Endothelial cell of umbilical vein (primary cell): ENCODE measurements at regions not wholly inside any gene's neighbourhood (a gene's known extent, or its start where the extent isn't known, plus 50 kb on each side); places are given as distances from the start of the nearest gene placed in this dataset.

Experiments
- BruUV-seq: library from RNA; stranded (reverse); fragments of 400-500 nt; replicated peaks from 2 replicates; lab custom pipeline; 2021; lab: Mats Ljungman, UMichigan
- CTCF ChIA-PET: fragments of 300-600, 350-600 bp; sonication (Branson Sonifier 250); formaldehyde crosslinking; loops from one replicate; lab custom pipeline; 2021; ENCODE audit warnings: antibody characterized with exemption, inconsistent platforms; lab: Charles Lee
- POLR2A ChIA-PET: fragments of 300-600, 350-600 bp; sonication (Branson Sonifier 250); formaldehyde crosslinking; loops from one replicate; lab custom pipeline; 2021; ENCODE audit warnings: antibody characterized with exemption, inconsistent platforms; lab: Charles Lee
- DNase-seq: peaks from one replicate; pipeline ENCODE4 v3.0.0-alpha.2; 2011; ENCODE audit warnings: low read depth, low spot score
- FAIRE-seq: peaks from 2 replicates; lab custom pipeline; 2011; peaks lifted over from hg19 to GRCh38; lab: Jason Lieb, UNC
- H2AFZ ChIP-seq: 2 replicates; pipeline ENCODE4 v1.6.0; 2012; ENCODE audit warnings: low read depth, low read length, control low read depth, inconsistent platforms
- H3K27ac ChIP-seq: 2 replicates; pipeline ENCODE4 v1.5.1; 2011; ENCODE audit warnings: low read depth, mild to moderate bottlenecking, control low read depth, low read length, moderate library complexity; ENCODE audit not compliant: insufficient read depth
- H3K27me3 ChIP-seq, 2 experiments: 2 replicates each; pipeline versions ENCODE4 v1.6.0 to v1.6.1; 2011; ENCODE audit warnings: low read length in 2 of 2, mixed read lengths in 1 of 2; ENCODE audit not compliant: control insufficient read depth in 2 of 2, insufficient read depth in 2 of 2
- H3K36me3 ChIP-seq, 2 experiments: 2 replicates in 1 of 2; 3 replicates in 1 of 2; pipeline ENCODE4 v1.5.1; 2011; ENCODE audit warnings: low read length in 2 of 2, mild to moderate bottlenecking in 1 of 2, moderate library complexity in 1 of 2; ENCODE audit not compliant: control insufficient read depth in 2 of 2, insufficient read depth in 2 of 2; ENCODE audit errors: extremely low read depth in 1 of 2
- H3K4me1 ChIP-seq: 3 replicates; pipeline ENCODE4 v1.5.1; 2011; ENCODE audit warnings: mild to moderate bottlenecking, low read length; ENCODE audit not compliant: control insufficient read depth, insufficient read depth; ENCODE audit errors: extremely low read depth
- H3K4me2 ChIP-seq: 2 replicates; pipeline ENCODE4 v1.6.1; 2011; ENCODE audit warnings: low read length, control low read depth, mixed read lengths; ENCODE audit not compliant: insufficient read depth
- H3K4me3 ChIP-seq, 3 experiments: fragments of 200-600 bp in 1 of 3; sonication (generic), shearing (Covaris generic) in 1 of 3; replicated peaks in 1 of 3; 2 replicates each; pipeline ENCODE4 v1.5.1; 2011 to 2016; ENCODE audit warnings: control low read depth in 3 of 3, low read length in 3 of 3, mild to moderate bottlenecking in 2 of 3, inconsistent platforms in 1 of 3, low read depth in 1 of 3, moderate library complexity in 1 of 3; ENCODE audit not compliant: insufficient read depth in 1 of 3
- H3K79me2 ChIP-seq: 2 replicates; pipeline ENCODE4 v1.6.0; 2012; ENCODE audit warnings: low read length, inconsistent platforms; ENCODE audit not compliant: control insufficient read depth, insufficient read depth
- H3K9ac ChIP-seq: replicated peaks from 2 replicates; pipeline ENCODE3; 2011; ENCODE audit warnings: low read length, control low read depth; ENCODE audit not compliant: insufficient read depth; ENCODE audit errors: extremely low read depth
- H3K9me1 ChIP-seq: replicated peaks from 3 replicates; pipeline ENCODE4 v1.6.0; 2011; ENCODE audit warnings: mild to moderate bottlenecking, low read length; ENCODE audit not compliant: control insufficient read depth, insufficient read depth; ENCODE audit errors: extremely low read depth
- H3K9me3 ChIP-seq: replicated peaks from 2 replicates; pipeline ENCODE4 v1.5.1; 2012; ENCODE audit warnings: low read length, inconsistent platforms; ENCODE audit not compliant: control insufficient read depth, insufficient read depth
- H4K20me1 ChIP-seq: replicated peaks from 2 replicates; pipeline ENCODE3; 2011; ENCODE audit warnings: mild to moderate bottlenecking, low read length; ENCODE audit not compliant: control insufficient read depth, insufficient read depth; ENCODE audit errors: extremely low read depth
- CTCF ChIP-seq, 2 donors: IDR thresholded peaks; 1 replicate in 1 of 2; 2 replicates in 1 of 2; pipeline ENCODE4 v1.5.1; 2011; ENCODE audit warnings: low read length in 2 of 2, mild to moderate bottlenecking in 2 of 2, moderate library complexity in 2 of 2, control low read depth in 1 of 2, inconsistent platforms in 1 of 2, low read depth in 1 of 2; ENCODE audit not compliant: insufficient read depth in 1 of 2; ENCODE audit errors: extremely low read depth in 1 of 2
- EZH2 ChIP-seq: IDR thresholded peaks from 2 replicates; pipeline ENCODE4 v1.6.1; 2012; ENCODE audit warnings: borderline replicate concordance, low read depth, mild to moderate bottlenecking, moderate library complexity, low read length, inconsistent platforms; ENCODE audit not compliant: severe bottlenecking
- FOS ChIP-seq: IDR thresholded peaks from 2 replicates; pipeline ENCODE4 v1.6.1; 2011; ENCODE audit warnings: mild to moderate bottlenecking, low read length, moderate library complexity, borderline replicate concordance; ENCODE audit not compliant: insufficient read depth
- GATA2 ChIP-seq: IDR thresholded peaks from 2 replicates; pipeline ENCODE4 v1.7.0; 2011; ENCODE audit warnings: low read depth, mild to moderate bottlenecking, moderate library complexity, mixed read lengths, low read length; ENCODE audit not compliant: insufficient read length, insufficient read depth
- JUN ChIP-seq: IDR thresholded peaks from 2 replicates; pipeline ENCODE4 v1.6.1; 2011; ENCODE audit warnings: borderline replicate concordance, low read depth; ENCODE audit not compliant: insufficient read length, insufficient read depth
- MAX ChIP-seq: IDR thresholded peaks from 2 replicates; pipeline ENCODE4 v1.6.1; 2011; ENCODE audit not compliant: insufficient read depth, insufficient read length
- MYC ChIP-seq: IDR thresholded peaks from one replicate; pipeline ENCODE4 v1.6.1; 2011; ENCODE audit warnings: mild to moderate bottlenecking, low read depth, low read length
- POLR2A ChIP-seq: IDR thresholded peaks from 2 replicates; pipeline ENCODE4 v1.6.1; 2012; ENCODE audit warnings: low read depth, mild to moderate bottlenecking, control low read depth, low read length
- POLR2AphosphoS5 ChIP-seq: IDR thresholded peaks from 2 replicates; pipeline ENCODE4 v1.6.1; 2012; ENCODE audit warnings: low read depth, mild to moderate bottlenecking, control low read depth, low read length, moderate library complexity; ENCODE audit not compliant: insufficient read depth
- dilution Hi-C: fragments of 300-500 bp; cut with MboI; formaldehyde crosslinking; loops from one replicate; pipeline ENCODE4 v1.15.0; 2019; ENCODE audit warnings: low sequenced_read_pairs; ENCODE audit not compliant: extremely low pct_ligation_motif_present
- intact Hi-C: fragments of 100-400 bp; cut with micrococcal nuclease; formaldehyde crosslinking; loops from one replicate; pipeline ENCODE4 v1.10.0; 2022

- CTCF ChIA-PET = interaction anchor here (0.7 to 3.2 kb wide), 4 partner anchors 10 to 275 kb away, joined by 3 to 46 read pairs (median 4); no protein-coding TSS in a partner anchor
- Histone ChIP-seq H3K36me3 (no peaks in the 10 kb centered on the region), H3K9me3 (no peaks in the 10 kb centered on the region), H3K79me2 (no peaks in the 10 kb centered on the region), H3K4me2 (no peak overlapping the region), H3K9ac (no peak overlapping the region), H3K4me3 (no peak overlapping the region), H3K4me1 (no peaks in the 10 kb centered on the region), H2AFZ (no peak overlapping the region), H4K20me1 (no peaks in the 10 kb centered on the region), H3K9me1 (no peaks in the 10 kb centered on the region), H3K27ac (no peak overlapping the region), H3K27me3 (peaks cover 10 to 13% of the 10 kb centered on the region in 2 experiments)
- FAIRE-seq (no peak), DNase-seq (no peak)
- POLR2A ChIA-PET = no interaction called here
- dilution Hi-C loops = no loop called here
- no peak for TF ChIP-seq CTCF (IDR thresholded peaks at IDR 0.05; ENCODE audit: extremely low read depth in 1 of 2, insufficient read depth in 1 of 2, low read depth in 1 of 2, low read length in 2 of 2)
- TF ChIP-seq POLR2AphosphoS5 = no peak
- no peak for TF ChIP-seq MYC
- no peak for TF ChIP-seq FOS
- TF ChIP-seq MAX = no peak
- no peak for TF ChIP-seq POLR2A
- TF ChIP-seq JUN = no peak
- no peak for TF ChIP-seq GATA2
- TF ChIP-seq EZH2 = no peak
- intact Hi-C loops = loop anchor here (5.0 kb wide), 1 partner anchor 112 kb away; no protein-coding TSS in a partner anchor
- no TSS peak for BruUV-seq
These were observed 62.8 kb upstream of the LRCH1 start for GRCh38 chr13:46490129-46490528.
